Kidney tubule cell (primary cell): ENCODE measurements at regions not wholly inside any gene's neighbourhood (a gene's known extent, or its start where the extent isn't known, plus 50 kb on each side); places are given as distances from the start of the nearest gene placed in this dataset.
"Not testable (repeated sequence)": the region's sequence is repeated elsewhere in the genome, so short reads cannot be mapped to it uniquely, and the experiment has no call there.

ENCODE experiments used
- DNase-seq: peaks from one replicate; pipeline ENCODE4 v3.0.0-alpha.2; 2018; ENCODE audit warnings: low spot score

DNA sequence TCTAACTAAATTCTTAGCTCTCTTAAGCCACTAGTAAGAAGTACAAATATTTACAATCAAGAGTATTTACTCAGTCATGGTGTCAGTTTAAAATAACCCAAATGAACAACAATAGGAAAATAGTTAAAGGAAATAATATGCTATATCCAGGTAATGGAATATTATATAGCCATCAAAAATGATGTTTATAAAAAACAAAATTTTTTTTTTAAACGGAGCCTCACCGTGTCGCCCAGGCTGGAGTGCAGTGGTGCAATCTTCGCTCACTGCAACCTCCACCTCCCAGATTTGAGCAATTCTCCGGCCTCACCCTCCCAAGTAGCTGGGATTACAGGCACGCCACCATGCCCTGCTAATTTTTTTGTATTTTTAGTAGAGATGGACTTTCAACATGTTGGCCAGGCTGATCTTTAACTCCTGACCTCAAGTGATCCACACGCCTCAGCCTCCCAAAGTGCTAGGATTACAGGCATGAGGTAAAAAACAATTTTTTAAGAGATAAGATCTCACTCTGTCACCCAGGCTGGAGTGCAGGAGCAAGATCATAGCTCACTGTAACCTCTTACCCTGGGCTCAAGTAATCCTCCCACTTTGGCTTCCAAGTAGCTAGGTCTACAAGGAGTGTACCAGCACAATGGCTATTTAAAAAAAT, 132.5 kb downstream of the NOC3L start:
- DNase-seq: no peak

DNA sequence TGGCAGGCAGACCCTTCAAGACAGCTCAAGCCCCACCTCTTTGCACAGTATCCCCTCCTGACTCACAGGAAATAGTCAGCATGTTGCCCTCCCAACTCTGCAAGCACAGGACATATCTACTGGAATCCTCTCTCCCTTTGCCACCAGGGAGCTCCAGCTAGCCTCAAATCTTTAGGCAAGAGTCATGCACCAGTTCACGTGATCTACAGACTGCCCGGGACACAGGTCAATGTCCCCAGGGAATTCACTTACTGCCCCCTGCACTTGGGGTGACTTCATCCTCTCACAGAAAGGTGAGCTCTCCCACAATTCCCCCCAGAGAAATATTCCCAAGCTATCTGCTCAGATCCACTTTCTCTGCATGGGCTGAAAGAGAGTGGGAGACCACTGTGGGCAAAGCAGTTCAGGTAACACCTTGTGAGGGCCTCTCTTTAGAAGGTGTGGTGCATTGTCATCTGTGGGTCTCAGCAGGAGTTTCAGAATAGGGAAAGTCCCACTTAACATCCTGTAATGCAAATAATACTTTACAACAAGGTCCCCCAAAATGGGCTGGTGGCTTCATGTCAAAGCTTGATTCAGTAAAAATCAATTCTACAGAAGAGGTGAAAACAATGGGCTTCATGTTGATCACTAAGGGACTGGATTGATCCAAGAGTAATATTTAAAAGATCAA, 129.9 kb downstream of the NOC3L start:
- peak; percentile 48 for DNase-seq

DNA sequence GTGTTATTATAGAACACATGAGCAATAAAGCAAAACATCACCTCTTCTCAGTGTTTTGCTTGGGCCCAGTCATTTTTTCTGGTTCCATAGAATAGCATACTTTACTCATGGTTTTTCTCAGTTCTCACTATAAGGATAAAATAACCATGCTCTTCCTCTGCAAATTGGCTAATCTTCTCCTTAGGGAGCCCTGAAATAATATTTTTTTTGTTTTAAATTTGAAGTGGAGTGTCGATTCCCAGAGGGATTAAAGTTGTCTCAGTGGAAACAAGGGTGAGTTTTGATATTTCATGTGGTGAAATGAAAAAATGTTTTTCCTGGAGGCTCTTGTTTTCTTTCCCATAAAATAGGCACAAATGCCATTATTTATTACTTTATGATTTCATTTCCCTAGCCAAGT, 127.3 kb downstream of the NOC3L start:
- no peak for DNase-seq

DNA sequence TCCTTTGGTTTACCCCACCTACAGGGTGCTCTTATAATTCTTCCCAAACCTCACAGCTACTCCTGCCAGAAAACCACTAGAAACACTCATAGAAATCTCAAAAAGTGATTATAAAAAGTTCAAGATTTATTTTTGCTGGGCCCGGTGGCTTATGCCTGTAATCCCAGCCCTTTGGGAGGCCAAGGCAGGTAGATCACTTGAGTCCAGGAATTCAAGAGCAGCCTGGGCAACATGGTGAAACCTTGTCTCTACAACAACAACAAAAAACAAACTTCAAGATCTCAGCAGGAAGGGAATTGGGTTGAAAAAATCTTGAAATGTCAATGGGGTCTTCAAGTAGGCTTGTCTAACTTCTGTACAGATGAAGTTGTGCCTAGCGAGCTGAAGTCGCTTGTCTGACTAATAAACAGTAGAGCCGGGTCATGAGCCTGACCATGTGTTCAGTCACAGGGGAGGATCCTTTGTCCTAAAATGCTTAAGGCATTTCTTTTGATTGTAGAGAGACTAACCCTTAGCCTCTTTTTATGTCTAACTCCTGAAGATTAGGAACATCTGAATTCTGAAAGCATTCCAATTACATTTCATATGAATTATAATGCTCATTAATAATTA, 124.6 kb downstream of the NOC3L start:
- DNase-seq: no peak

DNA sequence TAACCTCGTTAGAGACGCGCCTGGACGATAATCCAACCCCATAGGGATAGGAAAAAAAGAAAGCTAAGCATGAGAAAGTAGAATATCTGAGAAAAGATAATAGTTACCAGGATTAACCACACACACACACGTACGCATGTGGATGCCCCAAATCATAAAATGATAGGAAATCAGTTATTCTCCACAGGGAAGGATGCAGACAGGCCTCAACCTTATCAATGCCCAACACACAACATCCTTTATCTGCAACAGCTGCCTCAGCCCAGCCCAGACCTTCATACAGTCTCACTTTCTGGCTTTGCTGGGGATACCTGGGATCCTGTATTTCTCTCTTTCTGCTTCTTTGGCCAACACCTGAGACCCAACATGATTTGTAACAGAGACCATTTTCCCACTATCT, 123.0 kb downstream of the NOC3L start:
- no peak for DNase-seq

DNA sequence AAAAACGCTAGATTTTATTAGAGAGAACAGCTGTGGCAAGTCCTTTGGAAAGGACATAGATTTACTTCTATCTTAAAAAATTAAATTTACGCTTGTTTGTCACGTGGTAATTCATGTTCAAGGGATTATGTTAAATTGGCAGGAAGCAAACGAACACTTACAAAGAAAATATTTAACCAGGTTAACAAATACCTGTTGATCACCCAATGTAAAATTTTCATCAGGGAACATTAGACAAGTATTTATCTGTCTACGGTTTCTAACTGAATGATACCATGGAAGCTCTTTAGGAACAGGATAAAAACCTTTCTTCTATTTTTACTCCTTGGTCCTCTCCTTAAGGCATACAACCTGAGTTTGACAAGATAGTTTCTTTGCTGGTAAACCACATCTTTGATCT, 122.2 kb downstream of the NOC3L start:
- DNase-seq: peak; percentile 60

DNA sequence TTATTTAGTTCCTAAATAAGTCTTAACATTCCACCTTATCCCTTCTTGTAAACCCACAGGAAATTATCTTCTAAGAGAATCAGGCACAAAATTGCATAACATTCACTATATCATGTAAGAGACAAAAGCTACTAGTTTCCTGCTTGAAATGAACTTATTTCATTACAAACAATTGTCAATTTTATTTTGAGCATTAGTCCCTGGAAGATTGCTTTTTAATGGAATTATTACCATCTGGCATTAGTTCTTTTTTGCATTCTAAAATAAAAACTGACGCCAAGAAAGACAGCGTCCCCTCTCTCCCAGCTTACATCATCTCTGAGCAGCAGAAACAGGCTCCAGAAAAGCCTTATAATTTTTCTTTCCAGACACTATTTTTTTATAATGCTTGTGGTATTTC, 121.8 kb downstream of the NOC3L start:
- no peak for DNase-seq

DNA sequence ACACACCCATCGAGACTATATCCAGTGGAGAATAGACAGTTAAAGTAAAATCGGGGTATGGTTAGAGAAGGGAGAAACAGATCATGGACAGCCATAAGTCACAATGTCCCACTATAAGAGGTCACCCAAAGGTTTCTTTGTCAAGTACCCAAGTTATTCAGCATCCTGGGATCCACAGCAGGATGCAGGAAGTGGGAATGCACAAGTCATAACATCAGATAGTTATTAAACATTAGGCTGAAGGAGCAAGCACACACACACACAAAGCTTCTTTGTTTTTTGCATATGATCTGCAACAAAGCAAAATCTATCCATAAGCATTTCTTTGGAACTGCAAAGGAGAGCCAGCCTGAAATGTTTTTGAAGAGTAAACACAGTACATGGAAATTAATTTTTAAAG, 111.6 kb downstream of the NOC3L start:
- no peak for DNase-seq

DNA sequence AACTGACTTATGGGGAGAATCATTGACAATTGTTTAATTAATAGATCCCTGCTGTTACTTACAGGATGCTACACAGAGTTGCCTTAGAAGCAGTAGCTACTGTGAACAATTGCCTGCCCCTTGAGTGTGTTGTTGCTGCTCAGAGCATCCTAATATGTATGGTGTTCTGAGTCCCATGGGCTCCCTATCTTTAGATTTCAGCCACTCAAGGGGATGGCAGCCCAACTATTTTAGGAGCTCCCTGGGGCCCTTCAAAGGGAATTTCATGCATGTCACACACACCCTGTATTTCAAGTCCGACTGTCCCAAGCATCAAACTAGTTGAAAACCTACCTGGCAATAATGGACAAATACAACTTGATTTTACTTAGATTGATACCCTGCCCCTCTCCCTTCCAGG, 111.2 kb downstream of the NOC3L start:
- no peak for DNase-seq

DNA sequence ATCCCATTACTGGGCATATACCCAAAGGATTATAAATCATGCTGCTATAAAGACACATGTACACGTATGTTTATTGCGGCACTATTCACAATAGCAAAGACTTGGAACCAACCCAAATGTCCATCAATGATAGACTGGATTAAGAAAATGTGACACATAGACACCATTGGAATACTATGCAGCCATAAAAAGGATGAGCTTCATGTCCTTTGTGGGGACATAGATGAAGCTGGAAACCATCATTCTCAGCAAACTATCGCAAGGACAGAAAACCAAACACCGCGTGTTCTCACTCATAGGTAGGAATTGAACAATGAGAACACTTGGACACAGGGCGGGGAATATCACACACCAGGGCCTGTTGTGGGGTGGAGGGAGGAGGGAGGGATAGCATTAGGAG, 105.3 kb downstream of the NOC3L start:
- not testable (repeated sequence) for DNase-seq

DNA sequence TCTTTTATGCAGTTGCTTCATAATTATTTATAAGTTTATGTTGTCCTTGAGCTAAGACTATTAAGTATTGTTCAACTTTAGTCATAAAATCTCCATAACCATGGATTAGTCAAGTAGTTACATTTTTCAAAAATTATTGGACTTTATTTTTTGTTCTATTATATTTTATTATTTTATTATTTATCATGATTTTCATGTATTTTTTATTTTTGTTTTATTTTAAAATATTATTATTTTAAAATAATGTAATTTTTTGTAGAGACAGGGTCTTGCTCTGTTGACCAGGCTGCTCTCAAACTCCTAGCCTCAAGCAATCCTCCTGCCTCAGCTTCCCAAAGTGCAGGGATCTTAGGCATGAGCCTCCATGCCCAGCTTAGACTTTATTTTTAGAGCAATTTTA, 102.3 kb downstream of the NOC3L start:
- DNase-seq: no peak

DNA sequence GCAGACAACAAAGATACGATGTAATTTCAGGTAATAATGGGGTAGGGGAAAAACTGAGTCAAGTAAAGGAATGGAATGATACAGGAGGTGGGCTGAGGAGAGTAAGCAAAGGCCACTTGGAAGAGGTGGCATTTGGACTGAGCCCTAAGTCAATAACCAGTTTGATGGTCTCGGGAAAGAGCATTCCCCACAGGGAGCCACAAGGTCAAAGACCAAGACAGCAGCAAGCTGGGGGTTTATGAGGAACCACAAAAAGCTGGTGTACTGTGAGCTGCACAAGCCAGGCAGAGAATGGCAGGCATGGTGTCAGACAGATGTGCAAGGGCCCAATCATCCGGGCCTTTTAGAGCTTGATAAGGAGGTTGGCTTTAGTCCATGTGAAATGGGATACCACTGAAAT, 98.7 kb downstream of the NOC3L start:
- no peak for DNase-seq

DNA sequence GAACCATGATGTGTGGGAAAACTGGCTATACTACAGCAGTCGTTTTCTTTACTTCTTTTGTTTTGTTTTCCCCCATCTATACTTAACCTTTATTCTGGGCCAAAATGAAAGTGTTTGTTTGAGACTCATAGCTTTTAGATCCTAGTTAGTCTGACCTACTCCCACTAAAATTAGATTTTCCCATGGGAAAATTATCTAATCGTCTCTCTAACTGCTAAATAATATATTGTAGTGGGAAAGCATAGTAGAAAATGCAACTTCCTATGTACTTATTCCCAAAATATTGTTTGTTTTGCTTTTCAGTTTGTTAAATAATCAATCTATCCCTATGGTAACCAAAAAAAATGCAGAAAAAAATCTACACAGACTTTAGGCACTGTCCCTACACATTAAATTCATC, 96.6 kb downstream of the NOC3L start:
- DNase-seq: no peak

DNA sequence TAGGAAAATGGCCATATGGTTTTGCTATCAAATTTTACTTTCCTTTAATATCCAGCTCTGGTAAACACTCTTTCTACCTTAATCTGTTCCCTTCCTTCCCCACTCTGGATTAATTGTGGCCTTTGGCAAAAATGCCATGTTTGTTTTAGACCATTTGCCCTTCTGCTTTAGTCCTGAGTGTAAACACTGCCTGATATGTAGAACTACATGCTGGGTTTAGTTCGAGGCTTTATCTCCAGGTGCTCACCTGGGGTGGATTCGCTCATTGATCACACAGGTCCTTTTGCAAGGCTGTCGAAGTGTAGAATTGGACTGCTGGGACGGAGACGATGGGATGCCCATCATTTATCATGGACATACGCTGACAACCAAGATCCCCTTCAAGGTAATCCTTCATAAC, 94.1 kb downstream of the NOC3L start:
- no peak for DNase-seq

DNA sequence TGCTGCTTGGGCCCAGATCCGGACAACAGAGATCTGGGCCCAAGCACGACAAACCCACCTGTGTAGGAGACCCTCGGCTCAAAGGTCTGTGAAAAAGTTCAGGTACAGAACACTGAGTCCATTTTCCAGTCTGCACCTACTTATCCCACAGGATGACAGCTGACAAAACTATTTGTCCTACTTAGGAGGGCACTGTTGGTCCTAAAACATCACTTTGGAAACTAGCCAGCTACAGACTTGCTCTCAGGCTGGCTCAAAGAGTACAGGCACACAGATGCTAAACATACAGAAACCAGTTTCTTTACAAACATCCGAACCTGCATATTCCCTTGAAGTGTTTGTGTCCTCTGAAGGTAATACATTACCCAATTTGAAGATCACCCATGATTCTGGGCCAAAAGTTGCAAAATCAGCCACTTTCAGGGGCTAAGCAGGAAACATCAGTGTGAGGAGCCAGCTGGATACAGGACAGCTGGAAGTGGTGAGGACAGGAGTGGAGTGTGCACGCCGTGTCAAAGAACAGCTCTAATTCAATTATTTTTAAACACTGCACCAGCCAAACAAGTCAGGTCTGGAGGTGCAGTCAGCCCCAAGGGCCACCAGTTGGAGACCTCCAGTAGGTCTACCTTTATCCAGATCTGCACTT, 88.5 kb downstream of the NOC3L start:
- DNase-seq: no peak

DNA sequence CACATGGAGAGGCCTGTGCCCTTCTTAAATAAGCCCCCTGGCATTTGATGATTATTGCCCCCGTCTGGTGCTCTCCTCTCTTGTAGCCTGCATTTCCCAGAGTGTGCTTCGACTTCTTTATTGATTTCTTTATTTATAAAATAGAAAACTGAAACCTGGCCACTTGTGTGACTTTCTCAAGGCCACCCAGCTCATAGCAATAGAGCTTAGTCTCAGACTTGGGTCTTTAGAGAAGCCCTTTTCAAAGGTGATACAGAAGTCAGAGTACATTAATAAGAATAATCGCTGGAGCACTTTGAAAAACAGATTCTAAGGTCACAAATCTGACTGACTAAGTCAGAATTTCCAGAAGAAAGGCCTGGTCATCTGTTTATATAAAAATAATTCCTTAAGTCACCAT, 86.6 kb downstream of the NOC3L start:
- DNase-seq: no peak

DNA sequence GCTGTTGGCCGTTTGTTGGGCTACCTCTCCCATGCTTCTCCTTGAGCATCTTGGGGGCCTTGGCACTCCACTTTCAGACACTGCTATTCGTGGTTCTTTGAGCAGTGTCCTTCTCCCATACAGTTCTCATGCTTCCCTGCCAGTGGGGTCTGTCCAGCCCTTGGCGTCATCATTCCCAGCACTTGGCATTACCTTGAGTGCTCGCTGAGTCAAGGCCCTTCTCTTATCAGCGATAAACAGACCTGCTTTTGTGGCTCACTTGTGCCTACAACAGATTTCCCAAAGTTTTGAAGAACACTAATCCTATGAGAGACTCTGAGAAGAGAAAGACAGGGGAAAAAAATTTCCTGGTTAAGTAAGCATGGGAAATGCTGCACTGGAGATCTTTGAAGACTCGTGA, 85.3 kb downstream of the NOC3L start:
- no peak for DNase-seq

DNA sequence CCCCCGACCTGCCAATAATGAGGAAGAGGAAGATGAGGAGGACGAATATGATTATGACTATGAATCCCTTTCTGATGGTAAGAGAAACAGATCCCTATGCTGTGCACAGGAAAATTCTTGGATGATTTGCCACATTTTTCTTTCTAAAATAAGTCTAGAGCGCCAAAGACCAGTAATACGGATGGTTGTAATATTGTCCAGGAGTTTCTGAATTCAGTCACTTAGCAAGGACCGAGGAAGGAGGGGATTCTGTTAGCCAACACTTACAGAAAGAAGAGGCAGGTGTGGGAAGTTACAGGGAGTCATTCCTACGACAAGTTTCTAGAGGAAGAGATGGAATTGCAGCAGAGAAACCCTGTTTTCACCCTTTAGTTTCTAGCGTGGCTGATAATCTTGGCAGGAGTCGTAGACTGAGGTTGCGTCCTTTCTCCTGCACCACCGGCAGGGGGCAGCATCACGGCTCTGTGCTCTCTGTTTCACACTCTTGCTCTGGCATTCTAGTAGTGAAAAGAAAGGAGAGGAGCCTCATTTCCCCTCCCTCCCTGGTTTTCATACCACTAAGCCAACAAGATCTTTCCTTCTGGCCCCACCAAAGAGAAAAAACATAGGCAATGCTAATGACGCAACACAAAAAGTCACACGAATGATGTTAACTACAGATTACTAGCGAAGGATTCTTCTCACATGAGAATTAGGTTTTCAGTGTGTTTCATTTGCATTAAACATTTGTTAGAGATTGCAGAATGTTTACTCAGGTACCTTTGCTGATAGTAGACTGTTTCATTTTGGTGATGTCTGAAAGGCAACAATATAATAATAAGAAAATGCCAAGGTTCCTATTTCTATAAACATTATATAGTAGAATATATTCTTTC, 82.7 kb downstream of the NOC3L start:
- peak; percentile 60 for DNase-seq

DNA sequence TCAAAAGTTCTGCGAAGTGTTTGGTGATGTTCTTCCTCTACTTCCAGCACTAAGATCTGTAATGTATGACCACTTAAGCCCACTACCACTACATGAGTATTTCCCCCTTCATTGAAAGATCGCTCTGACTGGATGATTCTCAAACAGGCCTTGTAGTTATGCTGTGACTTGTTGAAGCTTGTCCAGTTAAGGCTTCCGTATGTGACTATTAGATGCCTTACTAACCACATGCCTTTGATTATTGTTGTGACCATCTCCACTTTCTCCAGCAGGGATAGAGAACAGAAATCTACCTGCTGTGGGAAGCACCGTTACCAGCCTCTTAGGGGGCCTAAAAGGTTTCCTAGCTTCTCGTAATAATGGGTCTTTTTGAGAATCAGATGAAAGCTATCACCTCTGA, 81.1 kb downstream of the NOC3L start:
- no peak for DNase-seq

DNA sequence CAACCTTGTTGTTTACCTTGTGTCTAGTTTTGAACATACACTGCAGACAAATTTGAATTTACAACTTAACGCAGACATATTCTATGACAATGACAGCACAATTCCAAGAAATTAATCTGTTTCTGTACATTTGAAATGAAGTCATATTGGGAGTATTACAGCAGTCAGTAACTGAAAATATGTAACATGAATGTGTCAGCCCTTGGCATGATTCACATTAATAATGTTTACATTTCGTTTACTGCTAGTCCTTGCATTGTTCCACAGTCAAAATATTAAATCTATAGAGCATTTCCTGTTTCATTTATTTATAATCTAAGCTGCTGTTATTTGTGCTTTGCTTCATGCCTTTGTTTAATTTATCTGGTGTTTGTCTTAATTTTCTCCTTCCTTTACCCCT, 80.4 kb downstream of the NOC3L start:
- no peak for DNase-seq
